KOPT-K1 (cell line): ENCODE measurements at regions not wholly inside any gene's neighbourhood (a gene's known extent, or its start where the extent isn't known, plus 50 kb on each side); places are given as distances from the start of the nearest gene placed in this dataset.

ENCODE experiments used
- H3K27ac ChIP-seq: fragments of 200-600 bp; sonication (generic); 2 replicates; pipeline ENCODE4 v1.5.1; 2016; ENCODE audit warnings: antibody characterized with exemption, mild to moderate bottlenecking, low read depth, low read length; ENCODE audit not compliant: poor library complexity, severe bottlenecking
- H3K36me3 ChIP-seq: fragments of 200-600 bp; sonication (generic); 2 replicates; pipeline ENCODE4 v1.5.1; 2017; ENCODE audit warnings: antibody characterized with exemption, mild to moderate bottlenecking, low read length, moderate library complexity; ENCODE audit not compliant: insufficient read depth
- H3K9me3 ChIP-seq: fragments of 200-600 bp; sonication (generic); 2 replicates; pipeline ENCODE4 v1.5.1; 2017; ENCODE audit warnings: antibody characterized with exemption, low read length, mild to moderate bottlenecking; ENCODE audit not compliant: insufficient read depth, poor library complexity, severe bottlenecking

- peaks cover 12% of the 10 kb centered on the region for H3K9me3 ChIP-seq
- H3K27ac ChIP-seq, result peak overlapping the region; percentile 26
- no peaks in the 10 kb centered on the region for H3K36me3 ChIP-seq
Measured at GRCh38 chr15:70411143-70411863, 313.6 kb upstream of the TLE3 start.

- peak overlapping the region; percentile 26 for H3K27ac ChIP-seq
- peaks cover 20% of the 10 kb centered on the region for H3K9me3 ChIP-seq
- H3K36me3 ChIP-seq, result no peaks in the 10 kb centered on the region
Measured at GRCh38 chr15:70410371-70410985, 312.8 kb upstream of the TLE3 start.

- Histone ChIP-seq H3K27ac (no peak overlapping the region), H3K9me3 (peaks cover 22% of the 10 kb centered on the region), H3K36me3 (no peaks in the 10 kb centered on the region)
Measured at GRCh38 chr15:70409388-70409787, 311.7 kb upstream of the TLE3 start.

- no peaks in the 10 kb centered on the region for H3K36me3 ChIP-seq
- H3K27ac ChIP-seq, result no peak overlapping the region
- H3K9me3 ChIP-seq, result peaks cover 22% of the 10 kb centered on the region
Measured at GRCh38 chr15:70407955-70408354, 310.2 kb upstream of the TLE3 start.

- no peak overlapping the region for H3K27ac ChIP-seq
Measured at GRCh38 chr15:70407336-70407670, 309.6 kb upstream of the TLE3 start.

GRCh38 chr15:70406617-70407335, 309.1 kb upstream of the TLE3 start:
- Histone ChIP-seq H3K9me3 (peaks cover 22% of the 10 kb centered on the region), H3K36me3 (no peaks in the 10 kb centered on the region), H3K27ac (no peak overlapping the region)

More at GRCh38 chr15:70407336-70407670, 309.6 kb upstream of the TLE3 start:
- H3K9me3 ChIP-seq, result peaks cover 22% of the 10 kb centered on the region
- no peaks in the 10 kb centered on the region for H3K36me3 ChIP-seq

GRCh38 chr15:70401709-70402108, 304.0 kb upstream of the TLE3 start:
- H3K27ac ChIP-seq, result no peak overlapping the region
- H3K36me3 ChIP-seq, result no peaks in the 10 kb centered on the region
- H3K9me3 ChIP-seq, result peaks cover 12% of the 10 kb centered on the region

GRCh38 chr15:70400766-70401541, 303.2 kb upstream of the TLE3 start:
- H3K27ac ChIP-seq, result no peak overlapping the region
- no peaks in the 10 kb centered on the region for H3K36me3 ChIP-seq
- H3K9me3 ChIP-seq, result peaks cover 6% of the 10 kb centered on the region

GRCh38 chr15:70399204-70399603, 301.5 kb upstream of the TLE3 start:
- Histone ChIP-seq H3K27ac (peak overlapping the region; percentile 27), H3K36me3 (no peaks in the 10 kb centered on the region), H3K9me3 (no peaks in the 10 kb centered on the region)

- Histone ChIP-seq H3K9me3 (no peaks in the 10 kb centered on the region), H3K27ac (peak overlapping the region; percentile 27)
Measured at GRCh38 chr15:70398694-70399093, 301.0 kb upstream of the TLE3 start.

GRCh38 chr15:70396807-70397206, 299.1 kb upstream of the TLE3 start:
- Histone ChIP-seq H3K36me3 (no peaks in the 10 kb centered on the region), H3K9me3 (no peaks in the 10 kb centered on the region), H3K27ac (no peak overlapping the region)

More at GRCh38 chr15:70398694-70399093, 301.0 kb upstream of the TLE3 start:
- no peaks in the 10 kb centered on the region for H3K36me3 ChIP-seq

- H3K9me3 ChIP-seq, result peaks cover 3% of the 10 kb centered on the region
- no peaks in the 10 kb centered on the region for H3K36me3 ChIP-seq
- no peak overlapping the region for H3K27ac ChIP-seq
Measured at GRCh38 chr15:70395164-70395563, 297.4 kb upstream of the TLE3 start.

- H3K27ac ChIP-seq, result no peak overlapping the region
- H3K36me3 ChIP-seq, result no peaks in the 10 kb centered on the region
- H3K9me3 ChIP-seq, result peaks cover 3% of the 10 kb centered on the region
Measured at GRCh38 chr15:70390723-70391122, 293.0 kb upstream of the TLE3 start.

- H3K9me3 ChIP-seq, result peaks cover 3% of the 10 kb centered on the region
- no peak overlapping the region for H3K27ac ChIP-seq
- H3K36me3 ChIP-seq, result no peaks in the 10 kb centered on the region
Measured at GRCh38 chr15:70387993-70388392, 290.3 kb upstream of the TLE3 start.

- Histone ChIP-seq H3K9me3 (peaks cover 6% of the 10 kb centered on the region), H3K27ac (no peak overlapping the region), H3K36me3 (no peaks in the 10 kb centered on the region)
Measured at GRCh38 chr15:70387081-70387480, 289.4 kb upstream of the TLE3 start.
